ENCODE measurements at regions not wholly inside any gene's neighbourhood (a gene's known extent, or its start where the extent isn't known, plus 50 kb on each side); places are given as distances from the start of the nearest gene placed in this dataset.

DNA sequence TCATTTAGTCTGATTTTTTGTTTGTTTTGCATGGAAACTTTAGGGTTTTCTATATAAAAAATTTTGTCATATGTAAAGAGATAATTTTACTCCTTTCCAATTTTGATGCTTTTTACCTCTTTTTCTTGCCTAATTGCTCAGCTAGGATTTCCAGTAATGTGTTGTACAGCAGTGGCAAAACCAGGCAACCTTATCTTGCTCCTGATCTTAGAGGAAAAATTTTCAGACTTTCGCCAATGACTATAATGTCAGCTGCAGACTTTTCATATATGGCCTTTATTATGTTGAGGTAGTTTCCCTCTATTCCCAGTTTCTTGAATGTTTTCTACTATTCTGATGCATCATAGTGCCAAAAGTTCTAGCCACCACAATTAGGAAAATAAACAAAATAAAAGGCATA lies 126.3 kb downstream of the ALOX5 start (continued):
- TF ChIP-seq ETV1 (tag; conservative IDR thresholded peaks at IDR 0.05; ENCODE audit: low read depth) (no peak), HSF4 (CRISPR knock-in tag; IDR thresholded peaks at IDR 0.05; ENCODE audit: borderline replicate concordance) (no peak)
- TF ChIP-seq, protein P1, sequence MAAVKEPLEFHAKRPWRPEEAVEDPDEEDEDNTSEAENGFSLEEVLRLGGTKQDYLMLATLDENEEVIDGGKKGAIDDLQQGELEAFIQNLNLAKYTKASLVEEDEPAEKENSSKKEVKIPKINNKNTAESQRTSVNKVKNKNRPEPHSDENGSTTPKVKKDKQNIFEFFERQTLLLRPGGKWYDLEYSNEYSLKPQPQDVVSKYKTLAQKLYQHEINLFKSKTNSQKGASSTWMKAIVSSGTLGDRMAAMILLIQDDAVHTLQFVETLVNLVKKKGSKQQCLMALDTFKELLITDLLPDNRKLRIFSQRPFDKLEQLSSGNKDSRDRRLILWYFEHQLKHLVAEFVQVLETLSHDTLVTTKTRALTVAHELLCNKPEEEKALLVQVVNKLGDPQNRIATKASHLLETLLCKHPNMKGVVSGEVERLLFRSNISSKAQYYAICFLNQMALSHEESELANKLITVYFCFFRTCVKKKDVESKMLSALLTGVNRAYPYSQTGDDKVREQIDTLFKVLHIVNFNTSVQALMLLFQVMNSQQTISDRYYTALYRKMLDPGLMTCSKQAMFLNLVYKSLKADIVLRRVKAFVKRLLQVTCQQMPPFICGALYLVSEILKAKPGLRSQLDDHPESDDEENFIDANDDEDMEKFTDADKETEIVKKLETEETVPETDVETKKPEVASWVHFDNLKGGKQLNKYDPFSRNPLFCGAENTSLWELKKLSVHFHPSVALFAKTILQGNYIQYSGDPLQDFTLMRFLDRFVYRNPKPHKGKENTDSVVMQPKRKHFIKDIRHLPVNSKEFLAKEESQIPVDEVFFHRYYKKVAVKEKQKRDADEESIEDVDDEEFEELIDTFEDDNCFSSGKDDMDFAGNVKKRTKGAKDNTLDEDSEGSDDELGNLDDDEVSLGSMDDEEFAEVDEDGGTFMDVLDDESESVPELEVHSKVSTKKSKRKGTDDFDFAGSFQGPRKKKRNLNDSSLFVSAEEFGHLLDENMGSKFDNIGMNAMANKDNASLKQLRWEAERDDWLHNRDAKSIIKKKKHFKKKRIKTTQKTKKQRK (IDR thresholded peaks at IDR 0.05; ENCODE audit: borderline replicate concordance, low read depth, low read length), result no peak
- TF ChIP-seq, protein P2, sequence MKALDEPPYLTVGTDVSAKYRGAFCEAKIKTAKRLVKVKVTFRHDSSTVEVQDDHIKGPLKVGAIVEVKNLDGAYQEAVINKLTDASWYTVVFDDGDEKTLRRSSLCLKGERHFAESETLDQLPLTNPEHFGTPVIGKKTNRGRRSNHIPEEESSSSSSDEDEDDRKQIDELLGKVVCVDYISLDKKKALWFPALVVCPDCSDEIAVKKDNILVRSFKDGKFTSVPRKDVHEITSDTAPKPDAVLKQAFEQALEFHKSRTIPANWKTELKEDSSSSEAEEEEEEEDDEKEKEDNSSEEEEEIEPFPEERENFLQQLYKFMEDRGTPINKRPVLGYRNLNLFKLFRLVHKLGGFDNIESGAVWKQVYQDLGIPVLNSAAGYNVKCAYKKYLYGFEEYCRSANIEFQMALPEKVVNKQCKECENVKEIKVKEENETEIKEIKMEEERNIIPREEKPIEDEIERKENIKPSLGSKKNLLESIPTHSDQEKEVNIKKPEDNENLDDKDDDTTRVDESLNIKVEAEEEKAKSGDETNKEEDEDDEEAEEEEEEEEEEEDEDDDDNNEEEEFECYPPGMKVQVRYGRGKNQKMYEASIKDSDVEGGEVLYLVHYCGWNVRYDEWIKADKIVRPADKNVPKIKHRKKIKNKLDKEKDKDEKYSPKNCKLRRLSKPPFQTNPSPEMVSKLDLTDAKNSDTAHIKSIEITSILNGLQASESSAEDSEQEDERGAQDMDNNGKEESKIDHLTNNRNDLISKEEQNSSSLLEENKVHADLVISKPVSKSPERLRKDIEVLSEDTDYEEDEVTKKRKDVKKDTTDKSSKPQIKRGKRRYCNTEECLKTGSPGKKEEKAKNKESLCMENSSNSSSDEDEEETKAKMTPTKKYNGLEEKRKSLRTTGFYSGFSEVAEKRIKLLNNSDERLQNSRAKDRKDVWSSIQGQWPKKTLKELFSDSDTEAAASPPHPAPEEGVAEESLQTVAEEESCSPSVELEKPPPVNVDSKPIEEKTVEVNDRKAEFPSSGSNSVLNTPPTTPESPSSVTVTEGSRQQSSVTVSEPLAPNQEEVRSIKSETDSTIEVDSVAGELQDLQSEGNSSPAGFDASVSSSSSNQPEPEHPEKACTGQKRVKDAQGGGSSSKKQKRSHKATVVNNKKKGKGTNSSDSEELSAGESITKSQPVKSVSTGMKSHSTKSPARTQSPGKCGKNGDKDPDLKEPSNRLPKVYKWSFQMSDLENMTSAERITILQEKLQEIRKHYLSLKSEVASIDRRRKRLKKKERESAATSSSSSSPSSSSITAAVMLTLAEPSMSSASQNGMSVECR (CRISPR knock-in tag; IDR thresholded peaks at IDR 0.05), result no peak

Data from K562 (cell line).